ENCODE measurements at regions not wholly inside any gene's neighbourhood (a gene's known extent, or its start where the extent isn't known, plus 50 kb on each side); places are given as distances from the start of the nearest gene placed in this dataset.

DNA sequence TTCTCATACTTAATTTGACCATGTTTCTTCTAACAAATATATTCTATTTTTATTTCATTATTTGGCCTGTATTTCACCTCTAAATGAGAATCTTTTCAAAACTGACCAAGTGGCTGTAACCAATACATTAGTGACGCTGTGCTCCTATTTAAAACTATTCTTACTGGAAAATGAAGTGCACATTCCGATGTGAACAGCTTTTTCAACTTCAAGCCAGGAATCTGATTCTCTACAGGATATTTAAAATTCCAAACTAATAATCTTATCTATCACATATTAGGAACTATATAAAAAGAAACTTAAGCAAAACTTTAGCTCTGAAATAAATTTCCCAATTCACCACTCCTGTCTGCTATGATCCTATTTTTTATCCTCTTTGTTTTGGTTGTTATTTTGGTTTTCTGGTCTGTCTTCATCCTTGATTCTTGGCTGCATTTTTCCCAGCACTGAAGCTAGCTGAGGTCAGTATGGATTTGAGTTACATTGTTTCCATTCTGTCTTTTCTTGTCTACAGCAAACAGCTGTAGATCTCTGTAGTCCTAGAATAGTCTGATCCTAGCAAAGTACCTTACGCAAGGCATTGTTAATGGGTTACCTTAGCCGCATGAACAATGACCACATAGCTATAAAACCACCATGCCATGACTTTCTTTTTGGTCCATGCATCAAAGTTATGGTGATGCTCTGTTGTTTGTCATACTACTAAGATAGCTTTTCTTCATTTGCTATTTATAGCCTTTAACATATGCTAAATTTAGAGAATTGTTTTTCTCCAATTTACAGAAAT, 748.6 kb upstream of the SPRY2 start:
- Histone ChIP-seq H3K9ac (ENCODE audit: low read depth, low read length) (no peak overlapping the region), H4K8ac (ENCODE audit: low read depth in 2 of 2, low read length in 2 of 2) (no peak overlapping the region), H2BK15ac (ENCODE audit: low read depth, low read length) (no peak overlapping the region), H3K56ac (ENCODE audit: extremely low read depth, insufficient read depth, low read length) (no peak overlapping the region), H2AFZ (replicated peaks; ENCODE audit: low read length, poor library complexity) (no peak overlapping the region), H3K27ac (ENCODE audit: insufficient read depth, low read length) (no peak overlapping the region), H3K4me2 (ENCODE audit: low read depth, low read length) (no peak overlapping the region), H4K20me1 (ENCODE audit: insufficient read depth, low read length) (no peaks in the 10 kb centered on the region), H2BK5ac (ENCODE audit: low read depth, low read length, poor library complexity, severe bottlenecking) (no peak overlapping the region), H3K27me3 (ENCODE audit: control insufficient read depth, insufficient read depth, low read length) (no peaks in the 10 kb centered on the region), H4K5ac (ENCODE audit: low read depth, low read length) (no peak overlapping the region), H3K4me3 (ENCODE audit: insufficient read depth, low read depth, low read length) (no peak overlapping the region), H3K36me3 (ENCODE audit: control insufficient read depth, insufficient read depth, low read length) (no peaks in the 10 kb centered on the region), H4K91ac (ENCODE audit: insufficient read depth, low read depth, low read length) (no peak overlapping the region), H3K4ac (ENCODE audit: low read depth, low read length) (no peak overlapping the region), H3K4me1 (ENCODE audit: control insufficient read depth, insufficient read depth, low read length) (no peaks in the 10 kb centered on the region), H2AK9ac (replicated peaks; ENCODE audit: low read depth, low read length, poor library complexity) (no peak overlapping the region), H2AK5ac (ENCODE audit: low read depth, low read length) (no peak overlapping the region), H3K9me3 (ENCODE audit: control insufficient read depth, insufficient read depth, low read length) (no peaks in the 10 kb centered on the region; the same call in 1 of the 2 replicates), H2BK120ac (ENCODE audit: low read depth, low read length) (no peak overlapping the region), H3K14ac (replicated peaks; ENCODE audit: low read depth, low read length) (no peak overlapping the region), H3K9me1 (ENCODE audit: insufficient read depth, low read length) (no peaks in the 10 kb centered on the region), H3K23ac (ENCODE audit: low read depth, low read length) (no peak overlapping the region), H3K18ac (ENCODE audit: low read depth, low read length) (no peak overlapping the region), H2BK20ac (ENCODE audit: low read depth, low read length) (no peak overlapping the region), H3K79me1 (ENCODE audit: low read depth in 1 of 2, low read length in 2 of 2) (no peaks in the 10 kb centered on the region)
- intact Hi-C loops (cut with micrococcal nuclease): no loop called here
- ChIA-PET CTCF (no interaction called here), POLR2A (ENCODE audit: unreplicated experiment) (no interaction called here)
- in situ Hi-C loops (cut with MboI; ENCODE audit: low sequenced_read_pairs): no loop called here
- DNase-seq: no peak
- no CpG with 5 or more reads among the region's 4 CpGs for WGBS, 2 experiments (ENCODE audit: extremely low coverage in 2 of 2, insufficient read length in 1 of 2)
- no peak for ATAC-seq (ENCODE audit: low read depth)
- dilution Hi-C loops (cut with HindIII; ENCODE audit: low sequenced_read_pairs, unreplicated experiment): no loop called here
- BruUV-seq (replicated peaks): no TSS peak
- TF ChIP-seq CEBPB (IDR thresholded peaks at IDR 0.05; ENCODE audit: low read depth, low read length) (no peak), MAFK (IDR thresholded peaks at IDR 0.05; ENCODE audit: low read depth, low read length) (no peak)
- TF ChIP-seq, protein P1, sequence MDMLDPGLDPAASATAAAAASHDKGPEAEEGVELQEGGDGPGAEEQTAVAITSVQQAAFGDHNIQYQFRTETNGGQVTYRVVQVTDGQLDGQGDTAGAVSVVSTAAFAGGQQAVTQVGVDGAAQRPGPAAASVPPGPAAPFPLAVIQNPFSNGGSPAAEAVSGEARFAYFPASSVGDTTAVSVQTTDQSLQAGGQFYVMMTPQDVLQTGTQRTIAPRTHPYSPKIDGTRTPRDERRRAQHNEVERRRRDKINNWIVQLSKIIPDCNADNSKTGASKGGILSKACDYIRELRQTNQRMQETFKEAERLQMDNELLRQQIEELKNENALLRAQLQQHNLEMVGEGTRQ (IDR thresholded peaks at IDR 0.05; ENCODE audit: low read depth, low read length): no peak

Data from IMR-90 (cell line).